GM18520 (cell line): ENCODE measurements at regions not wholly inside any gene's neighbourhood (a gene's known extent, or its start where the extent isn't known, plus 50 kb on each side); places are given as distances from the start of the nearest gene placed in this dataset.
"Not testable (repeated sequence)": the region's sequence is repeated elsewhere in the genome, so short reads cannot be mapped to it uniquely, and the experiment has no call there.

Experiments used
- ATAC-seq: cut with Tn5 transposase; IDR thresholded peaks from one replicate; pipeline ENCODE4 v1.9.1; 2021; ENCODE audit not compliant: unreplicated experiment

DNA sequence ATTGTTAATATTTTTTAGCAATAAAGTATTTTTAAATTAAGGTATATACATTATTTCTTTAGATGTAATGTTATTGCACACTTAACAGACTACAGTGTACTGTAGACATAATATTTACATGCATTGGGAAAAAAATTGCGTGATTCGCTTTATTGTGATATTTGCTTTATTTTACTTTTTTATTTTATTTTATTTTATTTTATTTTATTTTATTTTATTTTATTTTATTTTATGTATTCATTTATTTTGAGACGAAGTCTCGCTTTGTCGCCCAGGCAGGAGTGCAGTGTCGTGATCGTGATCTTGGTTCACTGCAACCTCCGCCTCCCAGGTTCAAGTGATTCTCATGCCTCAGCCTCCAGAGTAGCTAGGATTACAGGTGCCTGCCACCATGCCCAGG lies 1522.7 kb downstream of the AMY1C start:
- ATAC-seq, result not testable (repeated sequence)

GRCh38 chr1:105294838-105295237 lies 1545.1 kb downstream of the AMY1C start:
- ATAC-seq, result no peak

- no peak for ATAC-seq
These were observed 1560.4 kb downstream of the AMY1C start for GRCh38 chr1:105310063-105310462.

- ATAC-seq, result no peak
These were observed 1568.3 kb downstream of the AMY1C start for GRCh38 chr1:105317976-105318375.

DNA sequence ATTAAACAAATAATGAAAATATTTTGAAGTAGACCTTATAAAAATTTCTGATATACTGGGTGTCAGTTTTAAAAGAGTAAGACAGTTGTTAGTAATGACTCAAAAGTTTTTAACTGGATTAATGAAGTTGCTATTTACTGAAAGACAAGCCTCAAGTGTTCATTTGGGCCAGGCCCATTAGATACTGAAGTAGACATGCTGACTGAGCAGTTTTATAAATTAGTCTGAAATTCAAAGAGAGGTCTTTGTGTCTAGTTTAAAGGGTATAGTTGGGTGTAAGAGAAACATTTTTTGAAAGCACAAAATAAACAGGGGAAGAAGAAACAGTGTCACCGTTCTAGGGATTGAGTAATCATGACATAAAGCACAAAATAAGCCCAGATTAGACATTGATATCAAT lies 1577.2 kb downstream of the AMY1C start:
- no peak for ATAC-seq

DNA sequence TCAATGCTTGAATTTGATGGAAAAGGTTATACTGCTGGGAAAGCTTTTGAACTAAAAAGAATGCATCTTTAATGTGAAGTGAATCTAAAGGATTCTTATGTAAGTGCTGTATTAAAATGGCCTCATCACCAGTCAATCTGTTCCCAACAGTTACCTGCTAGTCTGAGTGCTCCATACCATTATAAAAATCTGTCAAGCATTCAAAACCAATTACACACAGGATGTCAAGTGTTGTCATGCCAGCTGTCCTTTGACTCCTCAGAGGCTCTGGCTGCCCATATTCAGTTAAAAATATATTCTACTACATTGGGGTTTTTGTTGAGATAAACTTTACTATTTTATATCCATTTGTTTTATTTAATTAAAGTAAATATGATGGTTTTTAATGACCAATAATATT lies 1587.7 kb downstream of the AMY1C start:
- ATAC-seq, result no peak

- ATAC-seq, result no peak
These were observed 1593.6 kb downstream of the AMY1C start for GRCh38 chr1:105343317-105343716.

GRCh38 chr1:105359457-105359856 lies 1609.8 kb downstream of the AMY1C start:
- ATAC-seq, result no peak

DNA sequence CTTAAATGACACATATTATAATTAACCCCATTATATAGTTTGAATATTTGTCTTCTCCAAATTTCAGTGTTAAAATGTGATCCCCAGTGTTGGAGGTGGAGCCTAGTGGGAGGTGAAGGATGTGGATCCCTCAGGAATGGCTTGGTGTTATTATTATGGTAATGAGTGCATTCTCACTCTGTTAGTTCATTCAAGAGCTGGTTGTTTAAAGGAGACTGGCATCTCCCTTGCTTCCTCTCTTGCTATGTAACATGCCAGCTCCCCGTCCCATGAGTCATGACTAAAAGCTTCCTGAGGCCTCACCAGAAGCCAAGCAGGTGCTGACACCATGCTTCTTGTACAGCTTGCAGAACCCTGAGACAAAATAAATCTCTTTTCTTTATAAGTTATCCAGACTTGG lies 1612.7 kb downstream of the AMY1C start:
- no peak for ATAC-seq

- ATAC-seq, result no peak
These were observed 1618.7 kb downstream of the AMY1C start for GRCh38 chr1:105368446-105368845.

- no peak for ATAC-seq
These were observed 1624.0 kb downstream of the AMY1C start for GRCh38 chr1:105373681-105374080.

- ATAC-seq, result no peak
These were observed 1636.8 kb downstream of the AMY1C start for GRCh38 chr1:105386489-105386888.

DNA sequence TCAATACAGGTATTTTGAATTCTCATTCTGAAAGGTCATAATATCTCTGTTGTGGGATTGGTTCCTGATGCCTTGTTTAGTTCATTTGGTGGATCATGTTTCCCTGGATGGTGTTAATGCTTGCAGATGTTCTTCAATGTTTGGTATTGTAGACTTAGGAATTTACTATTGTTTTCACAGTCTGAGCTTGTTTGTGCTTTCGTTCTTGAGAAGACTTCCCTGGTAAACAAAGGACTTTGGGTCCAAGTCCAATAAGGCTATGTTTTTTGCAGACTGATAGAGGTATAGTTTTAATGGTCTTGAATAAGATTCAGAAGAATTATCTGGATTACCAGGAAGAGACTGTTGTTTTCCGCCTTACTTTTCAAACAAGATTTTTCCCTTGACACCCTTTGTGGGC lies 1646.3 kb downstream of the AMY1C start:
- no peak for ATAC-seq

DNA sequence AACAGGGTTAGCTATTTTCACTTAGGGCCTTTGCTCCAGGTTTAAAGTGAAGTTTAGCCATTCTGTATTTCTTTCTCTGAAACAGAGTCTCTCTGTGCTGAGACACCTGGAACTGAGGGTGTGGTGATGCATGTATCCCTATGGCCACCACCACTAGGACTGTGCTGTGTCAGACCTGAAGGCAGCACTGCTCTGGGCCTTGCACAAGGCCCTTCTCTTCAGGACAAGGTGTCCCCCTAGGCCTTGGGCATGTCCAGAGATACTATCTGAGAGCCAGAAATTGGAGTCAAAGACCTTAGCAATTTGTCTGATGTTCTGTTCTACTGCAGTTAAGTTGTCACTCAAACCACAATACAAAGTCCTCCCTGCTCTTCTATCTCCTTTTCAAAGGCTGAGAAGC lies 1649.2 kb downstream of the AMY1C start:
- no peak for ATAC-seq

- no peak for ATAC-seq
These were observed 1650.0 kb downstream of the AMY1C start for GRCh38 chr1:105399716-105400115.

DNA sequence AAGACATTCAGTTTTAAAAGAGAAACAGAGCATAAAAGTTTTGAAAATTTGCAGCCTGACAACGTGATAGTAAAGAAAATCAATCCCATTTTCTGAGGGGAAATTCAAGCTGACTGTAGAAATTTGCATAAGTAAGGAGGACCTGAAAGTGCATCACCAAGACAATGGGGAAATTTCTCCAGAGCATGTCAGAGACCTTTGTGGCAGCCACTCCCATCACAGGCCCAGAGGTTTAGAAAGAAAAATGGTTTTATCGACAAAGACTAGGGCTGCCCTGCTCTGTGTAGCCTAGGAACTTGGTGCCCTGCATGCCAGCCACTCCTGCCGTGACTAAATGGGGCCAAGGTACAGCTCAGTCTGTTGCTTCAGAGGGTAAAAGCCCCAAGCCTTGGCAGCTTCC lies 1640.2 kb upstream of the PRMT6 start:
- no peak for ATAC-seq

DNA sequence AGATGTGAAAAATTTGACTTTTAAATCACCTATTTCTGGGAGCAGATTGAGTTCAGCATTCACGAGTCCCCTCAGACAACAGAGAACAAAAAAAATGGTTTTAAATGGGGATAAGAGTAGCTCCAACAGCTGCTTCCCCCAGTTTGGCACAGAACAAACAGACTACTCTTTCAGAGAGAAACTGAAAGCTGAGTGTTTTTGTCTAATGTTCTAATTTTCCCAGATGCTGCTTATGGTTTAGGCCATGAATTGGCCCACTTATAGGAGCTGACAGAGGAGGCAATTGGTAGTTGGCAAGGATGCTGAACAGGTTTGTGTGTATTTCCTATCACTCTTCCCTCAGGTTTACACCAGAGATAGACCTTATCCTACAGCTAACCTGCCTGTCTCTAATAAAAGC lies 1637.4 kb upstream of the PRMT6 start:
- no peak for ATAC-seq

DNA sequence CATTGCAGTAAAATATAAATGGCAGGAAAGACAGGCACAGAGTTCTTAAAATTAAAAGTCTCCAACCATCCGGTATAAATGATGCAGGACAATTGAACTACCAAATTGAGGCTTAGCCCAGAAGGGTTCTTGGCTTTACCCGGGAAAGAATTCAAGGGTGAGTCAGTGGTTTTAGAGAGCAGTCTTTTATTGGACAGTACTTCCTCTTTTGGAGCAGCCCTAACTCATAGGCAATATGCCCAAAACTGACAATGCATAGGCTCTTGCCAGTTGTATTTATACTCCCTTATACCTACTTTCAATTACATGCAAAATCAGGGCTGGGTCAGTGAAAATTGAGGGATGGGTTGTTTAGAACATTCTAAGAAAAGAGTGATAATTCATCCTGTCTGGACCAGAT lies 1628.9 kb upstream of the PRMT6 start:
- ATAC-seq, result no peak

DNA sequence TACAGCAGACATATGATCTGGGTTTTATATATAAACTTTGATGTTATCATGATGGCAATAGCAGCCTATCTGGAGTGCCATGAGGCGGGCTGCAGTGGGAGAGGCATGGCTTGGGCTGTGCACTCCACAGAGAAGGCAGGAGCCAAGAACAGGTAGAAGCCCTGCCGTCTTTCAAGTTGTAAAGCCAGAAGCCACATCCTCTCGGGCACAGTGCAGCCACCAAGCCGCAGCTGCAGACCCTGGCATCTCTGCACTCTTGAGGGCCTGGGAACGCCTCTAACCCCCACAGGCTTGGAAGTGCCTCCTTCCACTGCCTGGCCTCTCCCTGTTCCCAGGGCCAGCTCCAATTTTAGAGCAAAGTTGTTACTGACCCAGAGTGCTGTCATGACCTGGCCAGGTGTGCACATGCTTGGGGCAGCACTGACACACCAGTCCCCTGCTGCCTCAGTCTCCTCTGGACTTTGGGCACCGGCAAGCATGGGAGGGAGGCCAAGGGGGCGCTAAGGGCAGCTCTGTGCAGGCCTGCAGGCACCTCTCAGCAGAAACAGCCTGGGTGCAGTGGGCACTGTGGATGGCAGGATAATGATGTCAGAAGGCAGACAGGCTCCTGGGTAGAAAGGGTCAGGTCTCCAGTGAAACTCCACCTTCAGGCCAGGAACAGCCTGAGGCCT lies 1619.8 kb upstream of the PRMT6 start:
- ATAC-seq, result no peak

DNA sequence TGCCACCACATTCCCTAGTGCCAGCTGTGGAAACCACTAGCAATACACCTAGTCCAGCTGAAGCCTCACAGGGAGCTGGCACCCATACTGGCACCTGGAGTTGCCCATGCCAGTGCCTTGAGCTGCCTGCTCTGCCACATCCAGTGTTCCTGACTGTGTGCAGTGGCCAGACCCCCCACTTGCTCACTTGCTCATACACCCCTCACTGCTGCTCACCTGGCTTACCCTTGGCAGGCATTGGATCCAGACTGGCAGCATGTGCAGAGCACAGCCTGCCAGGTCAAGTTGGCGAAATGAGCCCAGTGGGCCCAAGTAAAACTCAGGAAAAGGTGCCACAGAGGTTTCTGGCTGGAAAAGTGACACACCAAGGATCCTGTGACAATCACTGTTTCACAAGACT lies 1618.6 kb upstream of the PRMT6 start:
- ATAC-seq, result no peak

DNA sequence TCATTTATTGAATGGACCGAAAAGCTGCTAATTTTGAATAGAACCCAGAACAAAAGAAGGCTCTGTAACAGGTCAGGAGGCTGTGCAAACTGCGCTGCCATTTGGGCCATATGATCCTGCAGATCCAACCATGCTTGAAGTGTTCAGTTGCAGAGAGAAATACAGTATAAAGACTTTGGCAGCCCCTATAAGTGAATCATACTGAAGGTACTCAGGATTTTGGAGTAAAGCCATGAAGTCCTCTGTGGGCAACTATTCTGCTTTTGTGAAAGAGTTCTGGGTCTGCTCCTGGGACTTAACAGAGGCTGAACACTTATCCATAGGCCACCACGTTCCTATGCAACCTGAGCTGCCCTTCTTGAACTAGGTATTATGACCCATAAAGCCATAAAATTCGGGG lies 1613.6 kb upstream of the PRMT6 start:
- no peak for ATAC-seq

DNA sequence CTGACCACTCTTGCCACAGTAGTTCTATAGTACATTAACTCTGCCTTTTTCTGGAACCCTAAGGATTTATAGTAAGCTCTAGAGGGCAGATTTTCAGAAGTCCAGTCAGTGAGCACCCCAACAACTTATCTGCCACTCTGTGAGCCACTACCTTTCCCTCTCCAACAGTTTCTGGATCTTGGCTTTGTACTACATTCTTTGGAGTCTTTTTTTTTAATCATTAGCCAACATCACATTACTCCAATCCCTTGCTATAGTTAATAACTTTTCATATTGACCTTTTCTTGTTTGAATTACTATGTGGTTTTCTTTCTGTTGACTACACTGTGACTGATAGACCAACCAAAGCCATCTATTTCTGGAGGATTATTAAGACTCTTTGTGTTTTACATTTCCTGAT lies 1596.7 kb upstream of the PRMT6 start:
- ATAC-seq, result no peak

- no peak for ATAC-seq
These were observed 1594.2 kb upstream of the PRMT6 start for GRCh38 chr1:105462308-105462707.

DNA sequence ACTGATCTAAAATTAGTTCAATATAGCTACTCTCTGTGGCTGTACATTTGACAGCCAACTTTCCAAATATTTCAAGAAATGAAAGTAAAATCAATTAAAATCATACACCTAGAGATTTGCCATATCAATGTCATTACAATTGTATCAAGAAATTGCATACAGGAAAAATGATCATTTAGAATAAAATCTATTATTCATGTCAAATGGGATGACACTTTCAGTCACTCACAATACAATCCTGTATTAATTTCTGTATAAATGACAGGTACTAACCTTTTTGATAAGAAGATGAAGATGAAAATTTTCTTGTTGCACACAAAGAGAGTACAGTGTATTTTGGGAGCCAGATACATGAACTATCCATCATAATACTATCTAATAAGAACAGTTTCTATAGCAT lies 1588.9 kb upstream of the PRMT6 start:
- ATAC-seq, result no peak
